Stimulated activated CD4-positive, alpha-beta T cell treated with anti-CD3 and anti-CD28 coated beads, Interleukin-1b, Interleukin-23, amount 100 ng/mL, for 4 hours (primary cell): ENCODE measurements at regions not wholly inside any gene's neighbourhood (a gene's known extent, or its start where the extent isn't known, plus 50 kb on each side); places are given as distances from the start of the nearest gene placed in this dataset.
A peak's percentile ranks its signal among the peaks of the same experiment; 100 is the strongest.
"Not testable (repeated sequence)": the region's sequence is repeated elsewhere in the genome, so short reads cannot be mapped to it uniquely, and the experiment has no call there.

Experiments
- DNase-seq, 2 donors: peaks; one replicate each; pipeline ENCODE4 v3.0.0-alpha.2; 2020; ENCODE audit warnings: low read depth in 2 of 2

DNA sequence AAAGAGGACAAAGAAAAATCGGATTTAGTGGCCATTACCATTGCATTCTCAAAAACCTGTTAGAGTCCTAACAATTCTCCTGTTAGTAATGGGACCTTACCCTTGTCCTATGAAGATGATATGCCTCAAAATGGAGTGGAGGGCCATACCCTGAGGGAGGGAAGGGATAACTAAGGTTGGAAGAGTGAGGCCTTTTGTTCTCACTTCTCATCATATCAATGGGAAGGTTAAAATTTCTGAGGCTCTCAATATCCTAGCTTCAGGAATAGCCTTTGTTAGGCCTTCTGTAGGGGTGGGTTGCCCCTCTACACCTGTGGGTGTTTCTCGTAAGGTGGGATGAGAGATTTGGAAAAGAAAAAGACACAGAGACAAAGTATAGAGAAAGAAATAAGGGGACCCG, 109.4 kb upstream of the SGIP1 start:
- DNase-seq = not testable (repeated sequence)

DNA sequence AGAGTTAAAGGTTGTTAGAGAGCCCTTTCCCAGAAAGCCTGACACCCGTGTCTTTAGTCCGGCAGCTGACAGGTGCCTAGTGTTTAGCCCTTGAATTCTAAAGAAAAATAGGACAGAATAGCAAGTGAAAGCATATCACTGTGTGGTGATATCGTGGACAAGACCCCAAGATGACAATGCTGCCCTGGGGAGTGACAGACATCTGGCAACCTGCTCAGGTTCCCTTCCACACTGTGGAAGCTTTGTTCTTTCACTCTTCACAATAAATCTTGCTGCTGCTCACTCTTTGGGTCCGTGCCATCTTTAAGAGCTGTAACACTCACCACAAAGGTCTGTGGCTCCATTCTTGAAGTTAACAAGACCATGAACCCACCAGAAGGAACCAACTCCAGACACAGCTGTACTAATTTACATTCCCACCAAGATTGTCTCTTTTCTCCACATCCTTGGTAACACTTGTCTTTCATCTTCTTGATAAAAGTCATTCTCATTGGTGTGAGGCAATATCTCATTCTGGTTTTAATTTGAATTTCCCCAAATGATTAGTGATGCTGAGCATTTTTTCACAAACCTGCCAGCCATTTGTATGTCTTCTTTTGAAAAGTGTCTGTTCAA, 107.6 kb upstream of the SGIP1 start:
- DNase-seq = no peak

DNA sequence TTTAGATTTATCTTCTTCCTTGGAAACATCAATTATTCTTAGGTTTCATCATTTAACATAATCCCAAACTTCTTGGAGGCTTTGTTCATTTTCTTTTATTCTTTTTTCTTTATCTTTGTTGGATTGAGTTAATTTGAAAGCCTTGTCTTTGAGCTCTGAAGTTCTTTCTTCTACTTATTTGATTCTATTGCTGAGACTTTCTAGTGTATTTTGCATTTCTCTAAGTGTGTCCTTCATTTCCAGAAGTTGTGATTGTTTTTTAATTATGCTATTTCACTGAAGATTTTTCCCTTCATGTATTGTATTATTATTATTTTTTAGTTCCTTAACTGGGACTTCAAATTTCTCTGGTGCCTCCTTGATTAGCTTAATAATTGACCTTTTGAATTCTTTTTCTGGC, 103.1 kb upstream of the SGIP1 start:
- DNase-seq = not testable (repeated sequence)

DNA sequence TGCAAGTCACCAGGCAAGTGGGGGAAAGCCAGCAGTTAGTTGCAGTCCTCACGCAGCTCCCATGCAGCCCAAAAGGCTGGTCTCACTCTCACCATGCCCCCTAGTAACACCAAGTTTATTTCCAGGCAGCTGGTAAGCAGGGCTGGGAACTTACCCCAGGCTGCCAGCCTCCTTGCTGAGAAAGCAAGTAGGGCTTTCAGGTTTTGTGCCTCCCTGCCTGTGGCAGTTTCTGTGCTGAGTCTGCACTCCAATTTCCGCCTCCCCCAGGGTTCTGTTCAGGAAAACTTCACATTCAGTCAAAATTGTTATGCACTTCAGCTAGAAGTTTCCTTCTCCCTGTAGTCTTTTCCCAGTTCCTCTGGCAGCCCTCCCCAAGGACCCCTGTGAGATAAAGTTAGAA, 102.0 kb upstream of the SGIP1 start:
- DNase-seq = no peak

DNA sequence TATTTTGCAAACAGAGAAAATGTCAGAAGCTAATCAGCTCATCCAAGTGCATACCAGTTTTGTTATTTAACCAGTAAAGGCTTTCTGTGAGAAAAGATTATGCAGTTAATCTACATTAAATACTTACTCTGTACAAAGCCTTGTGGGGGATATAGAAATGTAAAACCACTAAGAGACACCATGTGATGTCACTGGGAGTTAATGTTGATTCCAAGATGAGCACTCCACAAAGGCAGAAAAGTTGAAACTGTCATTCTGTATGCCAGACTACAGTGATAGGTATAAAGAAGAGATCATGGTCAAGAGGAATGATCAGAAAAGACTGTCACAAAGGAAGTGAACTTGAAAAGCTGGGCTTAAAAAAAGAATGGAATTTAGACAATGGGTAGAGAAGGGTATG, 100.3 kb upstream of the SGIP1 start:
- DNase-seq = no peak

DNA sequence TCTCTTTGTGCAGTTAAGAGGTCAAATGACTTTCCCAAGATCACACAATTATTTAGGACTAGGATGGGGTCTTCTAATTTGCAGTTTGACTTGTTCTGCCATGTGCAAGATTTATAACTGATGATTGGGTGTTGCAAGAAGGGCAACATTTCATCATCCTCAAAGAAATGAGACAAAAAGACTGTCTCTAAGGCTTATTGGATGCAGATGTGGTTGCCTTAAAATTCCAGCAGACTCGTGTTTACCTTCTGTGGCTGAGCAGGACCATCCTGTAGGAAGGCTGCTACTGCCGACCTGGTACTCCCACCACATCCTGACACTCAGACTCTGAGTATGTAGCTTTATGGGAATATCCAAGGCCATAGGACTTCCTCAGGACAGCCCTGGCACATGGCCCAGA, 99.9 kb upstream of the SGIP1 start:
- DNase-seq = no peak

DNA sequence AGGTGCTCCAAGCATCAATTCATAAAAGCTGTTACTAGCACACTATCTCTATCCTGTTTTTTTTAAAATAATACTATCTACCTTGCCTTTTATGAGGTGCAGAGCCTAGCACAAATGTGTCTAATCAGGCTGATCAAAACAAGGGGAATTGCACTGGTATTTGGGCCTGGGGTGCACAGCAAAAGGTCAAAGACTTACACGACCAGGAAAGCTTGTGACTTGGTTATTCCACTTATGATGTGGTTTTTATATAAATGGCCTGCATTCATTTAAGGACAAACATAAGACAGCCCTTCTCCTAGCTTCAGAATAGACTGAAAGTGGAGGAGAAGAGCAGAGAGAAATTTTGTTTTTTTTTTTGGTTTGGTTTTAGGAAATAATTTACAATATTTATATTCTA, 98.4 kb upstream of the SGIP1 start:
- no peak for DNase-seq

DNA sequence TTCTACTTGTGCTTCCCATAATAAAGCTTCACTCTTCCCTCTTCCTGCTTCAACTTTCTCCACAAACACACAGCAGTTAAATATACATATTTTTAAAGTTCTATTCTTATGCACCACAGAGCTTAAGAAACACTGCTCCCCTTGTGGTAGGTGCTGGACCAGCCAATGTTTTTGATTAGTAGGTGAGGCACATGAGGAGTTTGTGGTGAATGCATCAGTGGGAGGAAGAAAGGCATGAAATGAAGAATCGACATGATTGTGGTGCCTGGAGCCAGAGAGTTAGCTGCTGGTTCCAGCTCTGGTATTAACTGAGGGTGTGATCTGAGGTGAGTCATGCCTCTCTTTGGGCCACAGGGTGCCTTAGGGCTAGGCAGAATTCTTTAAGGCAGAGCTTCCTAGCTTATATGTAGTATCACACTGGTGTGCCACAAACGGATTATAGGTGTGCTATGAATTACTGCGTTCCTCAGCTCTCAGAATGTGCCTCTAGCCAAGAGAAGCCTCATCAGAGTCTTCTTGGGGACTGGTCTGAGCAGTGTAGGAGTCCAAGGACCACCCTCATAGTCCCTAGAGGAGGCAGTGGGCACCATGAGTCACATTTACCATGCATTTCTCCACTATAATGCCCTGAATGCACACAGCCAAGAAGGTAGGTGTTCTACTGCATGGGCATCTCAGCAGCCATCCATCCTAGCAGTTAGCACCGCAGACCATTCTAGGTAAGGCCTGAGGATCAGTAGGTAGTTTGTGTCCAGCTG, 97.4 kb upstream of the SGIP1 start:
- DNase-seq = peak; percentile 15 to 25

DNA sequence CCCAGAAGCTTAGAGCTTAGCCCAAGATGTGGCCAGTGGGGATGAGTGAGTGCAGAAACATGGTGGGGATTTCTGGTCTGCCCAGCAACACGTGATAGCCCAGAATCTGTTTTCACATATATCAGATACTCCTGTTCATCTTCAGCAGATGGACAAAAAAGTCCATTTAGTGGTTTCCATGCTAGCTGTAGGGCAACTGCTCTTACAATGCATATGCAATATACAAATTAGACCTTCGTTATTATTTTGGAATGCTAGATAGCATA, 96.9 kb upstream of the SGIP1 start:
- no peak for DNase-seq

DNA sequence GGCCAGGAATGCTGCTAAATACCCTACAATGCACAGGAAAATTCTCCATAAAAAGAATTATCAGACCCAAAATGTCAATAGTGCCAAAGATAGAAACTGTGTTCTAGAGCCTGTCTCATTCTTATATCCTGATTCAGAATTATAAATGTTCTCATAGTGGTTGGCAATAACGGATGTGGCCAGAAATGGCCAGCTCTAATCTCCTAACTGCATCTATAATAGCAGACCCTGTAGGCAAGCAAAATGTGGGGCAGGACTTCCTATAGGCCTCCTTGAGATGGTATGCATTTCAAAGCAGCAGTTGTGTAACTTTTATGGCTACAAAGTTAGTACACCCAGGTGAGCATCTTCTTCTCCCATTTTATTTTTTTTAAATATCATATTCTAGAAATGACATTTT, 95.9 kb upstream of the SGIP1 start:
- no peak for DNase-seq

DNA sequence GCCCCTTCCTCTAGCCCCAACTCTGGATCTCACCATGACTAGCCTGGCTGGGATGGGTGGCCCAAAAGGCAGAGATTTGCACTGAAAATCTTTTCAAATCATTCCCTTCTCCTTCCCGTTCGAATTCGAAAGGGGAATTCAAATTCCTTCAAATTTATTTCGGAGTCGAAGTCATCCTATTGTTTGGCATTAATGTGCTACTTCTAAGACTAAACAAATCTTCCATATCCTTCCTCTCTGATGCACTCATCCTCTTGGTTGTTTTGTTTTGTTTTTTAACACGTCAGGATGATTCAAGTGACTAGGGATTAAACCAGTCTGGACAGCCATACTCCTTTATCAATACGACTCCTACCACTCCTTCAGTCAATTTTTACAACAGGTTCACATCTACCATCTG, 95.5 kb upstream of the SGIP1 start:
- DNase-seq = no peak

DNA sequence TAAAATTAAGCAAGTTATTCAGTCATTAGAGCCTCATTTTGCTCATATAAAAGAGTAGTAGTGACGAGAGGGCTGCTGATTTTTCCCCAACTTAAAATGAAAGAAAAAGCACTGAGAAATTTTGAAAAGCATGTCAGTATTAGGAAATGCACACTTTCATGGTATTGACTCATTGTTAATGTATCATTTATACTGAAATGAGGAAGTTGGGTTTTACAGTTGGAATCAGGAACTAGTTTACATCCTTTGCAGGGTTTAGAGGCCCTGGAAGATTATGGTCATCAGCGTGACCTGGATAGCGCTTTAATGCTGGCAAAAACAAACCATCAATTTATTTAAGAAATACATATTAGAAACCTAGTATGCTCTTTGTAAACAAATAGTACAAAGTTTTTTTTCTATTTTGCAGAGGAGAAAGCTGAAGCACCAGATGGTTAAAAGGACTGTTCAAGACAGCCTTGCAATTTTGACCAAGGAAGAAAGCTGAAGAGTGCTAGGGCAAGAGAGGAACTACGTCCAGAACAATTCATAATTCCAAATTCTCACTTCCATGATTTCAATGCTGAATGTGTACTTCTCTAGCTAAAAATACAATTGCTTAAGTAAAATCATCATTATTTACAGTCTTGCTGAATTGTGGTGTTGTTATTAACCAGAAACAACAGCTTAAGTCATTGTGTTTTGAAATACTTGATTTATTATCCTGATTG, 94.8 kb upstream of the SGIP1 start:
- DNase-seq = no peak

DNA sequence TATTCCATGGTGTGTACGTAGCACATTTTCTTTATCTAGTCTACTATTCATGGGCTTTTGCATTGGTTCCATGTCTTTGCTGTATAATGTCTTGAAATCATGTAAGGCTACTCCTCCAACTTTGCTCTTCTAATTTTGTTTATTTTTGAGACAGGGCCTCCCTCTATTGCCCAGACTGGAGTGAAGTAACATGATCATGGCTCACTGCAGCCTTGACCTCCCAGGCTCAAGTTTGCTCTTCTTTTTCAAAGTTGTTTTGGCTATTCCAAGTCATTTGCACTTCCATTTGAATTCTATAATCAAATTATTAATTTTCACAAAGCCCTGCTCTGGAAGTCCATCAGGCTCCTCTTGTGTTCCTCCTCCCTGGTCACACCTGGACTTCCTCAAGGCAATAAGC, 90.2 kb upstream of the SGIP1 start:
- no peak for DNase-seq

DNA sequence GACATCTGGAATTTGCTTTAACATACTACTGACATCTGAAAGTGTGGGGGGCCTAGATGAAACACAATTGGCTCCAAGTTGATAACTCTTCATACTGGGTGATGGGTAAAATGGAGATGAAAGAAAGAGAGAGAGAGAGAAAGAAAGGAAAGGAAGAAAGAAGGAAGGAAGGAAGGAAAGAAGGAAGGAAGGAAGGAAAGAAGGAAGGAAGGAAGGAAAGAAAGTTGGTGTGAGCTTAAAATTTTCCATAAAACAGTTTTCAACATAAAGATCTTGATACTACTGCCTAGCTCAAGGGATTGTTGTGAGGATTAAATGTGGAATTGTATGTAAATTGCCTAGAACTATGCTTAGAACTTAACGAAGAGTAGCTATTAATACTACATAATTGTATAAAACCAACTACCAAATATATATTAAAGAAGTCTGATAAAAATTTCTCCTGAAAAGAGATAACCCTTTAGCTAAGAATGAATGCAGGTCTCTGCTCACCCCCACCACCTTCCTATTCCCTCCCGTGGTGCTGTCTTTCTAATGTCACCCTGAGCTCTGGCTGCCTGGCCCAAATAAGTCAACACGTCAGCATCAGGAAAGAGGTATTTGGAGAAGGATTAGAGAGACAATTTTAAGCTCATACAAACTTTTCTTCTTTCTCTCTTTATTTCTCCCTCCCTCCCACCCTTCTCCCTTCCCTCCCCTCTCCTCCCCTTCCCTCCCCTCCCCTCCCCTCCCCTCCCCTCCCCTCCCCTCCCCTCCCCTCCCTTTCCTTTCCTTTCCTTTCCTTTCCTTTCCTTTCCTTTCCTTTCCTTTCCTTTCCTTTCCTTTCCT, 89.3 kb upstream of the SGIP1 start:
- DNase-seq = no peak

DNA sequence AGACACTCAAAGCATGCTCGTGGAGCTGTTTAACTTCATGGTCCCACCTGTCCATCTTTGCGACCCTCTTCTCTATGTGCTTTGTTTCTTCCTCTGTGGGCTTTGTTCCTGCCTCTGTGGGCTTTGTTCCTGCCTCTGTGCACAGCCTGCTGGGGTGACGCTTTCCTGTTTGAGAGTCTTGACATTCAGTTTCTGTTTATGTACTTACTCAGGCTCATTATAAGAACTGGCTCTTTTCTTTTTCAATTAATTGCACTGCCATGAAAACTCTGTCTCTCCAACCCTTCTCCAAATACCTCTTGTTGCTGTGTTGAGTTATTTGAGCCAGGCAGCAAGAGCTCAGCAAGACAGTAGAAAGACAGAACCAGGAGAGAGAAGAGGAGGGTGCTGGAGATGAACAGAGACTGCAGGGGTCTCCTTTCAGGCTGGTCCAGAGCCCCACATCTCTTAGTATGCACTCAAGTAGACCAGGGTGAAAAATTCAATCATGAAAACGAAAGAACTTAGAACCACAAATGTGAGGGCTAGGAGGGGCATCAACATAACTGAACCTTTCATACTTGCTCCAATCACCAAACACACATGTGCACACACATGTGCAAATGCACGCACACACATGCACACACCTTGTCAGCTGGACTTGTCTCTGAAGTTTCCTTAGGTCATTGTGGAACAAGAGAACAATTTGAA, 88.3 kb upstream of the SGIP1 start:
- DNase-seq = peak; percentile 31 to 52

DNA sequence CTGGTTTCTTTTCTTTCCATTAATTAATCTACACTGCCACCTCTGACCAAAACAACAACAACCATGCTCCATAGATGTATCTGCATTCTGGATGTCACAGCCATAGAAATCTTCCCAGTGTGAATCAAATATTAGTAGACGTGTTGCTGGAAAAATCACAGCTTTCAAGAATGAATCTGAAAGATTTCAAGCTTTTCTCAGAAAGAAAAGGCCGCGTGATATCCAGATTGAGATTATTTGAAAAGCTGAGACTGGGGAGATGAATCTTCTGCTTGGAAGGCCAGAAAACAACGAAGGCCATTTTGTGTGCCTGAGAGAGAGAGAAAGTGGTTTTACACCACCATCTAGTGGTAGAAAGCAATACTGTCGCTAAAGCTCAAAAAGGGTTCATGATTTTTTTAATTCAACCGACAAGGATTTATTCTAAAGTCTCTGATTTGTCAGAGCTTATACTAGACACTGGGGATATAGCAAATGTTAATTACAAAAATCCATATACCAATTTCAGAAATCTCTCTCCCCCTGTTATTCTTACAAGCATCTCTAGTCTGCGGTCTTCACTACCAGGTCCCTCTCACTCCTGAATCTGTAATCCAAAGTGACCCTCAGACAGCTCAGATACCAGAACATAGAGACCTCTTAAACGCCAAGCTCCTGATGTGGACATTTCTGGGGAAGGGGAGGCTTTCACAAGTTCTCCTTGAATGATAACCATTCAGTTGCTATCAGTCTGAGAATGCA, 87.5 kb upstream of the SGIP1 start:
- DNase-seq = peak in 1 of 2 donors; percentile 46

DNA sequence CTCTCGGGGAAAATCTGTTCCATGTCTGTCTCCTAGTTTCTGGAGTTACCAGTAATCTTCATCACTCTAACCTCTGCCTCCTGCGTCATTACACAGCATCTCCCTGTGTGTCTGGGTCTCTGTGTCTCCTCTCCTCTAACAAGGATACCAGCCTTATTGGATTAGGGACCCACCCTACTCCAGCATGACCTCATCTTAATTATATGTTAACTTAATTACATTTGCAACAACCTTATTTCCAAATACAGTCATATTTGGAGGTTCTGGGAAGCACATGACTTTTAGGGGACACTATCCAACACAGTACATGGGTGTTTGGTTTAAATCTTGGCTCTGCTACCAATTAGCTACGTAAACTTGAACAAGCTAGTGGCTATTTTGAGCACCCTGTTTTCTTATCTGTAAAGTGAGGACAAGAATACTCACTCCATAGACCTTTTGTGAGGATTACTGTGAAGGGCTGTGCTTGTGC, 83.9 kb upstream of the SGIP1 start:
- no peak for DNase-seq

DNA sequence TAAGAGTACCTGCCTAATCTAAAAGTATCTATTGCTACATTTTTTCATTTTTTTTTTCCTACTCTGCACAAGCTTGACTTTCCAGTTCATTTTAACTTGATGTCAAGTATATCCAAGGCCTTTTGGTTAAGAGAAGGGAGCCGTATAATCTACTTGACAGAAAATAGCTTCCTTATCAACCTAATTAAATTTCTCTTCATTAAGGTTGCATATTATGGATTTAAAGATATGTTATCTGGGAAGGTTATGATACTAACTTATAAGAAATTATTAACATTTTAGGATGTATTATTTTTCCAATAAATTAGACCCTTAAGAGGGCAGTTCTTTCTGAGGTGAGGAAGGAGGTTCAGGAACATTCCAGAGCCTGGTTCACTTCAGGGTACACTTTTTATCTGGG, 83.1 kb upstream of the SGIP1 start:
- no peak for DNase-seq

DNA sequence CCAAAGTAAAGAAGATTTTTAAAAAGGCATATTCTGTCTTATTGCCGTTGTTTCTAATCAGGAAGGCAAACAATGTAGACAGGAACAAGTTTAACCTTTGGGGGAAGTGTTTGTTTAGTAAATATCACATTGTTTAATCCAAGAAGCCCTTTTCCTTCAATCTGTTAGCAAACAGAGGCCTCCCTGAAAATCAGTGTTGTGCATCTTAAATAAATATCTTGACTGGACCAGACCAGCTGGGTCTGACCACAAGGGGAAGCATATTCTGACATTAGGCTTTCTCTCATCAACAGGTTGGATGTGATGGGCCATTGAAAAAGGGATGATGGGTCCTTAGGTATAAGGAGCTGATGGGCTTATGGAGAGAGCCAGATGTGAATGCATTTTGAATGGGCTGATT, 81.8 kb upstream of the SGIP1 start:
- no peak for DNase-seq

DNA sequence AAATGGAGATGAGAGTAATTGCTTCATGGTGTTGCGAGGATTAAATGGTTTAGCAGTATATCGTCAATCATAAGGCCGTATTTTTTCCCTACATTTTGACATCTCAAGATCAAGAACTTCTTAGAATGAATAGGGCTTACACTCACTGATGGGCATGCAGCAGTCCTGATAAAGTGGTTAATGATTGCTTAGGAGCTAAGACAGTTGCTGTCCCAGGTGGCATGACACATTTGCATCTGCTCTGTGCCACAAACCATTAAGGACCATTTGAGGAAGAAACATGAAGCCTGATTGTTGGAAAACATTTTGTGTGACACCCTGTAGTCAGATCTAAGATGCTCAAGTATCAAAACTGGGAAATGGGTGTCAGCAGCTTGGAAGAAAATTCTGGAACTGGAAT, 81.0 kb upstream of the SGIP1 start:
- DNase-seq = no peak

DNA sequence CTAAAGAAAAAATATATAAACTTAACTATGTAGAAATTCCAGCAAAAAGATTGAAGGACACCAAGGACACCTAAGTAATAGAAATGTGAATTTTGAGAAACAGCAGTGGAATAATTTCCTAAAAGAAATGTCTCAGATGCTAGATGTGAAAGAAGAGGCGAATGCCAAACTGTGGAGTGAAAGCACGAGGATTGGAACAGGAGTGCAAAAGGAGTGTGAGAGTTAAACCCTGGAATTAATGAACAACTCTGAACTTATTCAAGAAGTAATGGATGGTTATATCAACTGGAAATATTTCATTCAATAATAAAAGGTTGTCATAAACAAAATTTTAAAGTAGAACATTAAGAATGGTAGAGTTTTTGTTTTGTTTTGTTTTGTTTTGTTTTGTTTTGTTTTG, 78.5 kb upstream of the SGIP1 start:
- no peak for DNase-seq
